HG03135 (cell line): ENCODE measurements at regions not wholly inside any gene's neighbourhood (a gene's known extent, or its start where the extent isn't known, plus 50 kb on each side); places are given as distances from the start of the nearest gene placed in this dataset.
"Not testable (repeated sequence)": the region's sequence is repeated elsewhere in the genome, so short reads cannot be mapped to it uniquely, and the experiment has no call there.

Source experiments
- ATAC-seq: cut with Tn5 transposase; IDR thresholded peaks from one replicate; pipeline ENCODE4 v1.9.1; 2021; ENCODE audit warnings: mild to moderate bottlenecking, moderate library complexity; ENCODE audit not compliant: unreplicated experiment

DNA sequence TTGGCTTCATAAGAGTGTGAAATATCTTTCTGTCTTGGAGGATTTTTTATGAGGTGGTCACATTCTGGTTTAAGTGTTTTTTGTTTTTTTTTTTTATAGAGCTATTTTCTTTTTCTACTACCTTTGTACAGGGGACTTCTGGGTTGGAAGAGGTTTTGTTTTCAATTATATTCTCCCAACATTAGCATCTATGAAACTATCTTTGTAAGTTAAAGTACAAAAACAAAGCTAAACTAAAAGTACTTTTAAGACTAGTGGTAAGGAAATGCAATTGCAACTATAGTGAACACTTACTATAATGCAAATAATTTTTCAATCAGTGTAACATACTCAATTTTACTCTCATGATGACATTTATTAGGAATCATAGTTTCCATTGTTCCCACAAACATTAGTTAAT lies 688.2 kb downstream of the SI start:
- ATAC-seq, result no peak

DNA sequence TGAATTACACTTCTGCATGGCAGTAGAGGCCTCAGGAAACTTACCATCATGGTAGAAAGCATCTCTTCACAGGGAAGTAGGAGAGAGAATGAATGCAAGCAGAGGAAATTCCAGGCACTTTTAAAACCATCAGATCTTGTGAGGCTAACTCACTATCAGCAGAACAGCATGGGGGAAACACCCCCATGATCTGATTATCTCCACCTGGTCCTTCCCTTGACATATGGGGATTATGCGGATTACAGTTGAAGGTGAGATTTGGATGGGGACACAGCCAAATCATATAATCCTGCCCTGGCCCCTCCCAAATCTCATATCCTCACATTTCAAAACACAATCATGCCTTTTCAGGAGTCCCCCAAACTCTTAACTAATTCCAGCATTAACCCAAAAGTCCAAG lies 691.1 kb downstream of the SI start:
- no peak for ATAC-seq

DNA sequence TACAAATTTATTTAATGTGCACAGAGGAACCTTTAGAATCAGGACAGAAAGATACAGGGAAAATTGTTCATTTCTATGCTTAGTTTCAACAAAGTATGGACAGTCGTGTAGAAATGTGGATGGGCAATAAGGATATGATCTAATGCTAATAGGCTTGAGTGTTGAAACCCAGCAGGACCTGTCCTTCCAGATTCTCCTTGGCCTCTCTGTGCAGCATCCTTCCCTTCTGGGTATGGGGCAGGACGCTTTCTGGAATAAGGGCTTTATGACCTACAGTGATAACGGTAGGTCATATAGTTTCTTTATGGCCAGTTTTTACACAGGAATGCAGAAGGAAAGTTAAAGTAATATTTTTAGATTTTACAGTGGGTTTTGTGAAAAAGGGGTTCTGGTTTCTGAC lies 698.1 kb downstream of the SI start:
- ATAC-seq, result no peak

DNA sequence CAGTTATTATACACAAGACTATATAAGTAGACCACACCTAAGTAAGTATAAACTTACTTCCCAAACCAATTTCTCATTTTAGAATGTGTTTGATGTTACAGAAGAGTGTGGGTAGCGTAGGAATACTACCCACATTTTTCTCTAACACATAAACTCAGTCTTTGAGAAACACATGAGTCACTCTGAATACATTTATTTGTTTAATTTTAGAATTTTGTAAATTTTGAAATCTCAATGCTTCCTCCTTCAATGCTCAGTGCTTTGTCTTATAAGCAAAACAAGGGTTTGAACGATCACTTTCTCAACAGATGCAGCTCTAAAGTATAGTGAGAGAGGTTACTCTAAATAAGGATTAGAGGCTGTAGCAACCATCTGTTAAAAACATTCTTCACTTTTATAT lies 700.8 kb downstream of the SI start:
- ATAC-seq, result no peak

DNA sequence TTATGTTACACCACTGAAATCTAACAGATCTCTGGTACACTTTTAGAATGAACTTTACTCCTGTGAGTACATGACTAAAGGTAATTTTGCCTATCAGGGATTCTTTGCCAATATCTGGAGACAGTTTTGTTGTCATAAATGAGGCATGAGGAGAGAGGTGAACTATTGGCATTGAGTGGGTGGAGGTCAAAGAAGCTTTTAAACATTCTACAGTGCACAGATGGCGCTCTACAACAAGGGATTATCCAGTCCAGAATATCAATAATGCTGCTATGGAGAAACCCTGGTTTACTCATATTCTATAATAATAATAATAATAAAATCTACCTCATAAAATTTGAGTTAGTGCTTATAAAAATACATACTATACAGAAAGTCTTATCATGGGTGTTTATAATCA lies 702.3 kb downstream of the SI start:
- no peak for ATAC-seq

DNA sequence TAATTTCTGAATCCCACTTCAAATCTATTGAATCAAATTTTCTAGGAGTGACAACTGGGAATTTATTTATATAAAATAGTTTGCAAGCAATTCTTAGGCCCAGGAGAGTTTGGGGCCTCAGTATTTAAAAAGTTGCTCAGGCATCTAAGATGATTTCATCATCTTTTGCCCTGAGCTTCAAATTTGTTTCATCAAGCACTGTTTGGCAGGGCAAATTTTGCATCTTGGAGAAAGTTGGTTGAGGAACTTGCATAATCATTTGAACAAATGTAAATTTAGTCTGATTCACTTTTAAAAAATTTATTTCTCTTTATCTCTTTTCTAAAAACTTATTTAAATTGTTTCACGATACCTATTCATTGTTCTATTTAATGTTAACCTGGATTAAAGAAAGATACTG lies 702.8 kb downstream of the SI start:
- no peak for ATAC-seq

DNA sequence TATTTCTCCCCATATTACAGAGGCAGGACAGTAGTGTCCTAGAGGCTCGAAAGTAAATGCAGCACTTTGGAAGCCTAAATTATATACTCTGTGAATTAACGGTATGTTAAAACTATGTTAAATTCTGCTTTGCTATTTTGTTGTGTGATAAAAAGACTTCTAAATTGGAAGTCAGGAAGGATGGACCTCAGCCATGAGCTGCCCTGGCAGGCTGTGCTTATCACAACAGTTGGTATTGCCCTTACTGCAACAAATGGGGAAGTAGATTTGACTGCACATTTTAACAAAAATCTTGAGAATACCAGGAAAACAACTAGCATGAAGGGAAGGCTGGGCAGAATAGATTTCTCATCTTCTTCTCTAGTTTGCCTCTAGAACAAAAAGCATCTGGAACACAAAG lies 706.6 kb downstream of the SI start:
- no peak for ATAC-seq

DNA sequence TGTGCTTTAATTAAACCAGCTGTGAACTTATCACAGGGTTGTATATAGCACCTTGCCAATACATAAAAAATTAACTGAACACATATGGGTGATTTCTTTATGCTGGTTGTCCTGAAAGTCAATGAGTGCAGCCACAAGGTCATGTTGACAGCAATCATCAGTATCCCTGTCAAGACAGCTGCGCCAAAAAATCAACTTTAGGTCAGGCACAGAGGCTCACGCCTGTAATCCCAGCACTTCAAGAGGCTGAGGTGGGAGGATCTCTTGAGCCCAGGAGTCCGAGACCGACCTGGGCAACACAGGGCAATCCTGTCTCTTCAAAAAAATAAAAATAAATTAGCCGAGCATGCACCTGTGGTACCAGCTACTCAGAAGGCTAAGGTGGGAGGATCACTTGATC lies 707.3 kb downstream of the SI start:
- no peak for ATAC-seq

DNA sequence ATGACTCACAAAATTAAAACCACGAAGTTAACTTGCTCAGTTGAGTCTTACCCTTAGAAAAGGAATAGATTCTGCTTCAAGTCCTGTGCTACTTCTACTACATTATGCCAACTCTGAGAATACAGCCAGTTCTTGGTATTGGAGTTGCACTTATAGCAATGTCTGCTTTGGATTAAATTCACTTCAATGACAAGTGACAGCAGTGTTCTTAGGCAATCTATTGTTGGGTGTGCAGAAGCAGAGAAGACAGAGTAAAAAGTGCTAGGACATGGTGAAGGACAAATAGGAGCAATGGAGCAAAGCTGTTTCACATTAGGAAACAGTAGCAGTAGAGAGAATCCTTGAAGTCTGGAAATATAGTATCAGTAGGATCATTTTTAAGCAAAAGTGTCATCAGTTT lies 713.1 kb downstream of the SI start:
- no peak for ATAC-seq

DNA sequence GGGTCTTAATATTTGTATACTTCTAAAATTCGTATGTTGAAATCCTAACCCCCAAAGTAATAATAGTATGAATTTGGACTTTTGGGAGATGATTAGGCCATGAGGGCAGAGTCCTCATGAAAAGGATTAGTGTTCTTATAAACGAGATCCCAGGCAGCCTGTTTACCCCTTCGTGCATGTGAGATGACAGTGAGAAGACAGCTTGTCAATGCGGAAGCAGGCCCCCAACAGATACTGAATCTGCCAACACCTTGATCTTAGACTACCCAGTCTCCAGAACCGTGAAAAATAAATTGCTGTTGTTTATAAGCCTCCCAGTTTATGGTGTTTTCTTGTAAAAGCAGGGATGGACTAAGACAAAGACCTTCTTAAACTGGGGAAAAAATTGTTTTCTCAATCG lies 714.2 kb downstream of the SI start:
- ATAC-seq, result no peak

DNA sequence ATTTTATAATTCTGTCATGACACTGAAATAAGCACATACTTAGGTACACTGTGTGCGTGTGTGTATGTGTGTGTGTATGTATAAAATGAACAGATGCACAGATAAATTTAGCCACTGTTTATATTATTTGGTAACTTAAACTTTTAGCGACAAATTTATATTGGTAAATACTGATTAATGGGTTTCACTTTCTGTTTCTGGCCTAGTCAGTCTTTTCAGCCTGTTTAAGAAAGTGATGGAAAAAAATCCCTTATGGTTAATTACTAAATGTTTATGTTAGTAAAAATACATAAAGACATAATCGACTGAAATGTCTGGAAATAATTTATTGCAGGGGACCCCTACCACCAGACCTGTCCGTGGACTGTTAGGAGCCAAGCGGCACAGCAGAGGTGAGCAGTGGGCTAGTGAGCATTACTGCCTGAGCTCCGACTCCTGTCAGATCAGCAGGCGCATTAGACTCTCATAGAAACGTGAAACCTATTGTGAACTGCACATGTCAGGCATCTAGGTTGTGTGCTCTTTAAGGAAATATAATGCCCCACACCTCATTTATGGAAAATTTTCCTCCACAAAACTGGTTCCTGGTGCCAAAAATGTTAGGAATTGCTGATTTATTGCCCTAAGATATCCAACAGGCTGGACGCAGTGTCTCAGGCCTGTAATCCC lies 717.4 kb downstream of the SI start:
- ATAC-seq, result no peak

DNA sequence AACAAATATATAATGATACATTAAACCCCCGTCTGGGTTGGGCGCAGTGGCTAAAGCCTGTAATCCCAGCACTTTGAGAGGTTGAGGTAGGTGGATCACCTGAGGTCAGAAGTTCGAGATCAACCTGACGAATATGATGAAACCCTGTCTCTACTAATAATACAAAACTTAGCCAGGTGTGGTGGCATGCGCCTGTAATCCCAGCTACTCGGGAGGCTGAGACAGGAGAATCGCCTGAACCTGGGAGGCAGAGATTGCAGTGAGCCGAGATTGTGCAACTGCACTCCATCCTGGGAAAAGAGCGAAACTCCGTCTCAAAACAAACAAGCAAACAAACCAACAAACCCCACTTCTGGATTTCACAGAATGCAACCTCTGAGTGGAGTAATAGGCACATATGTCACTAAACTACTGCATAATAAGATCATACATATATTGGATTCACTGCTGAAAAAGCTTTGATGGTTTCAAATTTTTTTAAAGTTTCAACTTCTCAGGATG lies 718.2 kb downstream of the SI start:
- no peak for ATAC-seq

DNA sequence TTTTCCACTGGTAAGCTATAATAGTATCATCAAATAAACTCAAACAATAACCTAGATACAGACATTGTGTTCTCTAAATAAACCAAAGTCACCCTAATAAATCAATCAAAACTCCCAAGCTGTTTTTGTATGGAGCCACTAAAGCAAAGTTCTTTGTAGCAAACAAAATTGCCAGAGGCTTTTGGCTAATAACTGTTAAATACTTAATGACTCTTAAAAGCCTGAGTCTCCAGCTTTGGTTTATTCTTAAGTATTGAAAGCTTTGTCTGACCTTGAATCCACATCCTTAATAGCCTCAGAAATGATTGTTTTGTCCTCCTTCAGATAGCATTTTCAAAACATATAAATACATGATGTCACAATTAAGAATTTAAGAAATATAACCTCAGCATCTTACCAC lies 725.3 kb downstream of the SI start:
- no peak for ATAC-seq

DNA sequence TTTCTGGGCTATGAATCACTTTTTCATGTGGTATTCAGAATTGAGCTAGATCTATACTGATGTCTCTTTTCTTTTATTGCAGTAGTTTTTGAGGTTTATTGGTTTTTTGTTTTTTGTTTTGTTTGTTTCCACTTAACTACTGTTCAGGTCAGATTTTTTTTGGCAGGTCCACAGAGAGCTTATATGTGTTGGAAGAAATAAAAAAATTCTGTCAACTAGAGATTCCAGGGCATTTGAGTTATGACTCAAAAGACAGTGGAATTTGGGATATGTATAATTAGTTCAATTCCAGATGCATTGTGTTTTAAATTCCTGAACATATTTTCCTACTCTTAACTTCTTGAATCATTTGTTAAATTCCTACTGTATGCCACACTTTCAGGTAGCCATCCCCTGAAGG lies 727.2 kb downstream of the SI start:
- ATAC-seq, result no peak

DNA sequence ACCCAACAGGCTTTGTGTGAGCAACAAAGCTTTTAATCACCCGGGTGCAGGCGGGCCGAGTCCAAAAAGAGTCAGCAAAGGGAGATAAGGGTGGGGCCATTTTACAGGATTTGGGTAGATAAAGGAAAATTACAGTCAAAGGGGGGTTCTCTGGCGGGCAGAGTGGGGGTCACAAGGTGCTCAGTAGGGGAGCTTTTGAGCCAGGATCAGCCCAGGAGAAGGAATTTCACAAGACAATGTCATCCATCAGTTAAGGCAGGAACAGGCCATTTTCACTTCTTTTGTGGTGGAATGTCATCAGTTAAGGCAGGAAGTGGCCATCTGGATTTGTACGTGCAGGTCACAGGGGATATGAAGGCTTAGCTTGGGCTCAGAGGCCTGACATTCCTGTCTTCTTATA lies 736.1 kb downstream of the SI start:
- ATAC-seq, result not testable (repeated sequence)

DNA sequence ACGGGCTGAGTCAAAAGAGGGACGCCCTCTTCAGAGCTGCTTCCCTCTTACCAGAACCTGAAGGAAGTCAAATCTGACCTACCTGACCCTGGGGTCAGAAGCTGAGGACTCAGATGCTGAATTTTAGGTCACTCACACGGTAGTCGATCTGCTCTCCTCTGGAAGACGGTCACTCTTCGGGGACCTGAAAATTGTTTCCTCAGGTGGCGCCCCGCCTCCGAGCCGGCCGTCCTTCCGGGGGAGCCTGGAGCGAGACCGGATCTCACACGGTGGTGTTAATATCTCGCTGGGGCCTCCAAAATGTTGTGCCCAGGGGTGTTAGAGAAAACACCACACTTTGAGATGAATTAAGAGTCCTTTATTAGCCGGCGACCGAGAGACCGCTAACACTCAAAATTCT lies 737.2 kb downstream of the SI start:
- ATAC-seq, result no peak

DNA sequence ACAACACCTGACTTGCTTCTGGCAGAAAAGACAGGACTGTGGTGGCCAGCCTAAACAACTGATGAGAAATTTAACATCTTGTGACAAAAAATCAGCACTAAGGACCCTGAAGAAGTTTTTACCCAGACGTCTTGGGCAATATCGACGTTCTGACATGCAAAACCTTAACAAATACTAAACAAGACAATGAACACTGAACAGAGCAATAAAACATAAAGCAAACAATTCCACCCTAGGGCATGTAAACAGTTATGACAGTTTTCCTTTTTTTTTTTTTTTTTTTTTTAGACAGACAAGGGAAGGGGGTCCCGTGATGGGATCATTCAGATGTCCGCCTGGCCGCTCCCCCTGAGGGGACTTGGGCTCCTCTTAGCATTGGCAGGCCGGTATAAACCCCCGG lies 738.0 kb downstream of the SI start:
- ATAC-seq, result no peak

DNA sequence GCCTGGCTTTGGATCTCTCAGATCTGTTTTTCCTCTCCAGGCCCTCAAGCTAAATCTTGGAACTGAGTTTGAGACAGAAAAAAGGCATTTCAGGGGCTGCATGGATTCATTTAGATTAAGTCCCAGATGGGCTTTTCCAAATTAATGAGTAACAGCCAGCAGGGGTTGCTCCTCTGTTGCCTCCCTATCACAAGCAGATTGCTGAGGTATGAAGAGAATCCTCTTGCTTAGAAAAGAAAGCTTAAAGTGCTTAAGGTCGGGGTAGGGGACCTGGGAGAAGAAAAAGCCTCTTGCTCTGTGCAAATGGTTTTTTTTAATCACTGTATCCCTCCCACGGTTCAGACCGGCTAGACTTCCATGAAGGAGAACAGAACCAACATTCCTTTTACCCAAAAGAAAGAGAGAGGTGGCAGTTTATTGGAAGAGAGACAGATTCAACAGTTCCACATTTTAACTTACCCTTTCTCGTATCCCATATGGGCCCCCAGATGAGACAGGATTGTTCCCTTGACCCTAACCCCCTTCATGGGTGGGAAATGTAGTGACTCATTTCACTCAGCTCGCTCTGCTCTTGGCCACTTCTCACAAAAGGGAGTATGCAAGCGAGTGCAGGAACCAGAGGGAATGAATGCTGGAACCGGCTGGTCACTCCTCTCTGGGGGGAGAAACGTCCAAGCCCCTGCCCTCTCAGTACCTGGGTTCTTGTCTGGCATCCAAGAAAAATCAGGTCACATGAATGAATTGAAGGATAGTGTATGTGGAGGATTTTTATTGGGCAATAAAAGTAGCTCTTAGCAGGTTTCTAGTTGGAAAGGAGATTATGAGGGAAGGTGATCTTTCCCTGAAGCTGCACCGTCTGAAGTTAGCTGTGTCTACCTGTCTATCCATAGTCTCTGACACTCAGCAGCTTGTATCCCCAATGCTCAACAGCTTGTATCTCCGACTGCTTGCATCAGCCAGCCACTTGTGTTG lies 745.2 kb downstream of the SI start:
- ATAC-seq, result no peak

DNA sequence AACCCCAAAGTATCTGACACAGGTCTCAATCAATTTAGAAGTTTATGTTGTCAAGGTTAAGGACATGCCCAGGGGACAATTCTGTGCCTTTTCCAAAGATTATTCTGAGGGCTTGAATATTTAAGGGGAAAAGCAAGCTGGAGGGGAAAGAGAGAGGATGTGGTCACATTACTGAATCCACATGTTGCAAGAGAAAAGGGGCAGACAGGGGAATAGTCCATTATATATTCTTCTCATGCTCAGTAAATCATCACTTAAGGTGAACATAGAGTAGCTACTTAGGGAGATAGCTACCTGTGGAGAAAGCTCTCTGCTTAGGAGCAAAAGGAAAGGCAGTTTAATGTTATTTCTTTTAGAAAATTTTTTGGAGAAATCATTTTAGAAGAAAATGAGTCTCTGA lies 751.6 kb downstream of the SI start:
- ATAC-seq, result no peak

DNA sequence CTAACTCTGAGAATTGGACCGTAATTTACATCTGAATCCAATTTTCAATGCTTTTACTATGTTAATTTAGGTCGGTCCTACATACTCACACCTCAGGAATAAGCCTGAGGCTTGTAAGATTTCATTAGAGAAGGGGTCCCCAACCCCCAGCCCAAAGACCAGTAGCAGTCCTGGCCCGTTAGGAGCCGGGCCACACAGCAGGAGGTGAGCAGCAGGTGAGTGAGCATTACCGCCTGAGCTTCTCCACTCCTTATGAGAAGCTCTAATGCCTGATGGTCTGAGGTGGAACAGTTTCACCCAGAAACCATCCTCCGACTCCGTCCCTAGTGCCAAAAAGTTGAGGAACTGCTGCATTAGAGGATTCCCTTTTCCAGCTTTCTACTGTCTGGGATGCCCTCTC lies 757.3 kb downstream of the SI start:
- no peak for ATAC-seq

DNA sequence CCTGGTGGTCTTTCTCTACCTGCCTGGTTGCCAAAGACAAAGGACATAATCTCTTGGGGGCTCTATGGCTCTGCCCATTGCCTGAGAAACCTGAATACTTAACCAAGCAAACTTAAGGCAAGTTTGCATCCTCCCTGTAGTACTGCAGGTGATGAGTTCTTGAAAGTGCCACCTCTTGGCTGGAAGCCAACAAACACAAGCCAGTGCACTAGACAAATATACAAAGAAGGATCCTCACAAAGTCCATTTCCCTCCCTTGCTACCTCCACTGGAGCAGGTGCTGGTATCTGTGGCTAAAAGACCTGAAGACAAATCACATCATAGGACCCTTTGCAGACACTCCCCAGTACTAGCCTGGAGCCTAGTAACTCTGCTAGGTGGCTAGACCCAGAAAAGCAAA lies 772.3 kb downstream of the SI start:
- no peak for ATAC-seq

DNA sequence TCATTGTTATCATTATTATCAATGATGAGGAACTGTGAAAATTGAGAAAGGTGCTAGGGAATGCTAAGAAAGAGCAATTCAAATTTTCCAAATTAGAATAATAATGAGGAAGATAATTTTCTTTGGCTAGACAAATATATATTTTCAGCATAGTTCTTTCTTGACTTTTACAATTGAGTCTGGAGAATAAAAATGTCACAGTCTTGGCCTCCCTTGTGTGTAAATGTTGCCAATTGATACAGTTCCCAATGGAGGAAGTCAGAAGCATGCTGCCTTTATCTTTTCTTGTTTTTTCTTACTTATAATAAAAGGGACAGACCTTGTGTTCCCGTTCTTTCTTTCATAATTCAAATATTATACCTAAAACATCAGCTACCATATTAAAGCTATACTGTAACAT lies 774.4 kb downstream of the SI start:
- no peak for ATAC-seq
